Lower leg skin (tissue), 4 donors: ENCODE measurements at regions not wholly inside any gene's neighbourhood (a gene's known extent, or its start where the extent isn't known, plus 50 kb on each side); places are given as distances from the start of the nearest gene placed in this dataset.

ENCODE experiments used
- DNase-seq, 2 donors: peaks; one replicate each; pipeline ENCODE4 v3.0.0-alpha.2; 2019; ENCODE audit warnings: low spot score in 2 of 2
- H3K4me3 ChIP-seq: fragments of 200-600 bp; sonication (generic); 2 replicates; pipeline ENCODE4 v1.5.1; 2017; ENCODE audit warnings: mild to moderate bottlenecking, low read depth; ENCODE audit not compliant: poor library complexity, severe bottlenecking
- CTCF ChIP-seq, 3 donors: fragments of 450-650 bp; IDR thresholded peaks; one replicate each; pipeline ENCODE4 v1.5.1; 2016; ENCODE audit warnings: antibody characterized with exemption in 3 of 3, mild to moderate bottlenecking in 3 of 3, moderate library complexity in 2 of 3
- POLR2A ChIP-seq, 2 donors: fragments of 450-650 bp; IDR thresholded peaks; one replicate each; pipeline ENCODE4 v1.6.1; 2016 to 2017; ENCODE audit warnings: antibody characterized with exemption in 2 of 2, mild to moderate bottlenecking in 1 of 2, moderate library complexity in 1 of 2
- WGBS, 2 donors: methylation state at CpG; one replicate each; pipeline ENCODE4 v1.1.5; 2018; 5-methylcytosine and 5-hydroxymethylcytosine counted together
- intact Hi-C: fragments of 100-400 bp; cut with DNase I; formaldehyde crosslinking; loops from one replicate; pipeline ENCODE4 v1.15.0; 2023; ENCODE audit warnings: low total_unique reads

DNA sequence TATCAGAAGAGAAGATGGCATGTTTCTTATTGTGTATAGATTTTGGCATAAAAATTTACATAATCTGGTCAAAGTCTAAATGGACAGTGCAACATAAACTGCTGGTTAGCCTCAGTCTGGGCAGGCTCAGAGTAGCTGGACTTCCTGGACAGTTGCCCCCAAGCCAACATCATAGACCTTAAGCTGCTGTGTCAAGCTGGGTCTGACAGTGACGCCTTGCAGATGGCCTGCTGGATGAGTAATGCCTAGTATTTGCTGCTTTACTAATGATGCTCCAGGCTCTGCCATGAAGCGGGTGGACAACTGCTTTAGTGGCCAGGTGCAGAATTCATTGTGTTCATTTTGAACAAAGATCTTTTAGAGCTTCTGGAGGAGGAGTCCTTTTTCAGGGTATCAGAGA, 603.7 kb upstream of the ZEB2 start:
- 92 to 96% methylated on average over 2 of the region's 2 CpGs for WGBS, 2 donors
- TF ChIP-seq CTCF (IDR thresholded peaks at IDR 0.05), result no peak
- no peak for TF ChIP-seq POLR2A (IDR thresholded peaks at IDR 0.05)
- no peak overlapping the region for H3K4me3 ChIP-seq
- no peak for DNase-seq
- intact Hi-C loops, result no loop called here

DNA sequence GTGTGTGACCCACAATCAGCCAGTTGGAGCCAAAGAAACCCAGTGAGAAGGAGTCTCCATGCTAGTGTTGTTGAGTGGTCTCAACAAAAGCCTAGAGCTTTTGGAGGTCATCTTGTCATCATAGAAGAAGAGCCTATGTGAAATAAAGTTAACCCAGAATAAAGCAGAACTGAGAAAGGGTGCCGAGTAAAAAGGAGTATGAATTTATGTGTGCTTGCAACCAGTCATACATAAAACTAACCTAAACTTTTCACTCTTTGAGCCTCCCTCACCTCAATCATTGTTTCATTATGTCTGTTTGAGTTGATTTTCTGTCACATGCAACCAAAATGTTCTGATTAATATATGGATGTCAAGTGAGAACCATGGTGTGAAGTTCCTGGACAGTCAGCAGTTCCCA, 599.3 kb upstream of the ZEB2 start:
- intact Hi-C loops, result no loop called here
- WGBS, 2 donors, result 85 to 86% methylated on average over 1 of the region's 1 CpG
- TF ChIP-seq POLR2A (IDR thresholded peaks at IDR 0.05), result no peak
- TF ChIP-seq CTCF (IDR thresholded peaks at IDR 0.05), result no peak

DNA sequence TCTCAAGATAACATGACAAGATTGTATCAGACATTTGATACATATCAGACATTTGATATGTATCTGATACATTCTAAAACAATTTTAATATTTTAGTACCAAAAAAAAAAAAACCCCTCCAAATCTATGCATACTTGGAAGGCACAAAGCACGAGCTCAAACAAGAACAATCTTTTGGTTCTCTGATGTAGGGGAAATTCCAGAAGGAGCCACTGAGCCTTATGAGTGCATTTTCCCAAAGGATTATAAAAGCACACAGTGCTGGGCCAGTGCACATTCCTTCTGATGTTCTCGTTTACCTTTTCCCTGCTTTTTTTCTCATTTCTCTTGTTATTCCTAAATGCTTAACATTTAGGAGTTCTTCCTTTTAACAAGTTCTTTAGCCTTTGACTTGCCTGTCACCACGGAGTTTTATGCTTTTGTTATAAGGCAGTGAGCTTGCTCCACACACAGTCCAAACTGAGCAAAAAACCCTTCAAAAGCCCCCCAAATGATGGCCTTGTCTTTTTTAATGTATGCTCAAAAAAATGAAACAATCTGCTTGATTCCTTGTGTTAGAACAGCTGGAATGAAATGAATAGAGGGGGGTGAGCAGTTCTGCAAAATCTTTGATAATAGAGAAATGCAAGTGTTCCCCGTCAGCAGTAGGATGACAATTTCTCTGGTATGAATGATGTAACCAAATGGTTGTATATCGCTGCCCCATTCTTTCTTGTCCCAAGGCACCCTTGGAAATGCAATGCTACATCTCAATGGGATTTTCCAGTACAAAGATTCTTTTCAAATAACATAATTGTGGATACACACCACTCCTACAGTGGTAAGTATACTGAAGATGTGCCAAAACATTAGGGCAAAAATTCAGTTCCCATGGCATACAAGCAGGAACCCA, 597.2 kb upstream of the ZEB2 start:
- no peak for DNase-seq
- WGBS, 2 donors, result 48 to 51% methylated on average over 5 of the region's 5 CpGs
- intact Hi-C loops, result no loop called here
- H3K4me3 ChIP-seq, result no peak overlapping the region
- TF ChIP-seq CTCF (IDR thresholded peaks at IDR 0.05) (no peak), POLR2A (IDR thresholded peaks at IDR 0.05) (no peak)

More for the DNA sequence above, 599.3 kb upstream of the ZEB2 start:
- DNase-seq, result no peak
- H3K4me3 ChIP-seq, result no peak overlapping the region

DNA sequence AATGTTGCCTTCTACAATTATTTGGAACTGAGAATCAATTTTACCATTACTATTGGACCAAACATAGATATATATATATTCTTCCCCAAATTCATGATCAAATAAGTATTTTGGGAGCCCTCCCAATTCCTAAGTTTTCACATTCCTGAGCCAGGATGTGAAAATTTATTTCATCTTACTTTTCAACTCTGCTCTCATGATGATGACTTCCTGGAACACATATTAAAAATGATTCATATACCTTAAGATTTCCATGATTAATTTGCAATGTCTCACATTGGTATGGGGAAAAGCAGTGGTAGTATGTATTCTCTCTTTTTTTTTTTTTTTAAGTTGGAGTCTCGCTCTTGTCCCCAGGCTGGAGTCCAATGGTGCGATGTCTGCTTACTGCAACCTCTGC, 596.1 kb upstream of the ZEB2 start:
- intact Hi-C loops, result no loop called here
- WGBS, 2 donors, result 87 to 90% methylated on average over 2 of the region's 2 CpGs
- no peak for DNase-seq
- H3K4me3 ChIP-seq, result no peak overlapping the region
- TF ChIP-seq CTCF (IDR thresholded peaks at IDR 0.05), result no peak
- TF ChIP-seq POLR2A (IDR thresholded peaks at IDR 0.05), result no peak

- WGBS, 2 donors, result 13 to 14% methylated on average over 2 of the region's 2 CpGs
- no peak for DNase-seq
- TF ChIP-seq POLR2A (IDR thresholded peaks at IDR 0.05) (no peak), CTCF (IDR thresholded peaks at IDR 0.05) (no peak)
- intact Hi-C loops, result loop anchor here (1.0 kb wide), 1 partner anchor 30 kb away; no protein-coding TSS in a partner anchor
- no peak overlapping the region for H3K4me3 ChIP-seq
Measured at GRCh38 chr2:145114726-145115125, 594.8 kb upstream of the ZEB2 start.

GRCh38 chr2:145112467-145112866, 592.5 kb upstream of the ZEB2 start:
- TF ChIP-seq POLR2A (IDR thresholded peaks at IDR 0.05) (no peak), CTCF (IDR thresholded peaks at IDR 0.05) (no peak)
- intact Hi-C loops, result no loop called here
- no peak for DNase-seq
- H3K4me3 ChIP-seq, result no peak overlapping the region
